Gastrocnemius medialis (tissue), 4 donors: ENCODE measurements at regions not wholly inside any gene's neighbourhood (a gene's known extent, or its start where the extent isn't known, plus 50 kb on each side); places are given as distances from the start of the nearest gene placed in this dataset.

Experiments
- CTCF ChIP-seq, 5 experiments: fragments of 450-650 bp in 3 of 5; fragments of 200-600 bp in 2 of 5; sonication (generic) in 2 of 5; IDR thresholded peaks in 4 of 5; conservative IDR thresholded peaks in 1 of 5; 1 replicate in 4 of 5; 2 replicates in 1 of 5; pipeline ENCODE4 v1.5.1; 2016 to 2019; ENCODE audit warnings: antibody characterized with exemption in 5 of 5, mild to moderate bottlenecking in 3 of 5, moderate library complexity in 3 of 5
- POLR2A ChIP-seq, 2 donors: fragments of 450-650 bp; IDR thresholded peaks; one replicate each; pipeline ENCODE4 v1.6.1; 2017; ENCODE audit warnings: antibody characterized with exemption in 2 of 2, mild to moderate bottlenecking in 2 of 2, moderate library complexity in 2 of 2

GRCh38 chr6:22042706-22043105 is 254.1 kb downstream of the PRL start:
- TF ChIP-seq CTCF (IDR thresholded peaks at IDR 0.05 in 4 of 5, conservative IDR thresholded peaks at IDR 0.05 in 1 of 5) = no peak
- no peak for TF ChIP-seq POLR2A (IDR thresholded peaks at IDR 0.05)
